H9 (cell line): ENCODE measurements at regions not wholly inside any gene's neighbourhood (a gene's known extent, or its start where the extent isn't known, plus 50 kb on each side); places are given as distances from the start of the nearest gene placed in this dataset.

Experiments
- DNase-seq: peaks from one replicate; pipeline ENCODE4 v3.0.0-alpha.2; 2017
- H2AFZ ChIP-seq: one replicate; pipeline ENCODE4 v1.6.1; 2013; ENCODE audit warnings: mild to moderate bottlenecking, low read length, control low read depth, moderate library complexity
- H2AK5ac ChIP-seq: 2 replicates; pipeline ENCODE4 v1.6.1; 2013; ENCODE audit warnings: low read length, control low read depth, mixed read lengths; ENCODE audit not compliant: insufficient read length
- H2BK120ac ChIP-seq: one replicate; pipeline ENCODE4 v1.6.1; 2013; ENCODE audit warnings: low read depth, mild to moderate bottlenecking, low read length, control low read depth, inconsistent platforms; ENCODE audit not compliant: poor library complexity, severe bottlenecking
- H2BK12ac ChIP-seq: 2 replicates; pipeline ENCODE4 v1.6.1; 2013; ENCODE audit warnings: low read length, control low read depth, mixed read lengths, low read depth; ENCODE audit not compliant: insufficient read length
- H2BK15ac ChIP-seq: 2 replicates; pipeline ENCODE4 v1.6.1; 2013; ENCODE audit warnings: low read depth, low read length, control low read depth
- H2BK20ac ChIP-seq: one replicate; pipeline ENCODE4 v1.6.1; 2013; ENCODE audit warnings: low read depth, mild to moderate bottlenecking, low read length, control low read depth, inconsistent platforms; ENCODE audit not compliant: poor library complexity, severe bottlenecking
- H2BK5ac ChIP-seq: 2 replicates; pipeline ENCODE4 v1.6.1; 2013; ENCODE audit warnings: low read length, control low read depth, mixed read lengths; ENCODE audit not compliant: insufficient read length
- H3K14ac ChIP-seq: 2 replicates; pipeline ENCODE4 v1.6.1; 2013; ENCODE audit warnings: low read length, control low read depth; ENCODE audit not compliant: insufficient read depth
- H3K18ac ChIP-seq: 2 replicates; pipeline ENCODE4 v1.6.1; 2013; ENCODE audit warnings: low read depth, mild to moderate bottlenecking, mixed read lengths, low read length, control low read depth; ENCODE audit not compliant: insufficient read length
- H3K23ac ChIP-seq: 2 replicates; pipeline ENCODE4 v1.6.1; 2013; ENCODE audit warnings: low read length, control low read depth, mixed read lengths, low read depth; ENCODE audit not compliant: insufficient read length
- H3K23me2 ChIP-seq: 2 replicates; pipeline ENCODE4 v1.6.1; 2013; ENCODE audit warnings: low read depth, mild to moderate bottlenecking, mixed read lengths, low read length, control low read depth; ENCODE audit not compliant: insufficient read length, poor library complexity, severe bottlenecking
- H3K27ac ChIP-seq: 2 replicates; pipeline ENCODE4 v1.5.1; 2013; ENCODE audit warnings: low read length, control low read depth, mixed read lengths, low read depth; ENCODE audit not compliant: insufficient read length
- H3K27me3 ChIP-seq: 2 replicates; pipeline ENCODE4 v1.6.1; 2013; ENCODE audit warnings: low read length, control low read depth, inconsistent platforms; ENCODE audit not compliant: insufficient read depth
- H3K4ac ChIP-seq: 2 replicates; pipeline ENCODE4 v1.6.1; 2013; ENCODE audit warnings: low read depth, mild to moderate bottlenecking, control low read depth, inconsistent platforms, low read length, moderate library complexity
- H3K4me1 ChIP-seq: 2 replicates; pipeline ENCODE4 v1.6.1; 2013; ENCODE audit warnings: low read length, control low read depth, inconsistent platforms; ENCODE audit not compliant: insufficient read depth
- H3K4me2 ChIP-seq: 2 replicates; pipeline ENCODE4 v1.6.1; 2013; ENCODE audit warnings: low read length, control low read depth, mixed read lengths; ENCODE audit not compliant: insufficient read length, insufficient read depth
- H3K56ac ChIP-seq: 2 replicates; pipeline ENCODE4 v1.6.1; 2013; ENCODE audit warnings: low read depth, mild to moderate bottlenecking, mixed read lengths, low read length, control low read depth; ENCODE audit not compliant: insufficient read length
- H3K79me1 ChIP-seq: 2 replicates; pipeline ENCODE4 v1.6.1; 2013; ENCODE audit warnings: low read depth, mild to moderate bottlenecking, moderate library complexity, low read length, control low read depth, inconsistent platforms; ENCODE audit not compliant: insufficient read depth, poor library complexity, severe bottlenecking
- H3K79me2 ChIP-seq: 2 replicates; pipeline ENCODE4 v1.6.1; 2013; ENCODE audit warnings: low read length, control low read depth, inconsistent platforms; ENCODE audit not compliant: insufficient read depth
- H3K9ac ChIP-seq: 2 replicates; pipeline ENCODE4 v1.6.1; 2013; ENCODE audit warnings: low read length, control low read depth, mixed read lengths; ENCODE audit not compliant: insufficient read length; ENCODE audit errors: extremely low read depth
- H3K9me3 ChIP-seq: one replicate; pipeline ENCODE4 v1.6.1; 2013; ENCODE audit warnings: low read depth, low read length, inconsistent platforms; ENCODE audit not compliant: control insufficient read depth
- H3T11ph ChIP-seq: one replicate; pipeline ENCODE4 v1.6.1; 2013; ENCODE audit warnings: mild to moderate bottlenecking, low read length, control low read depth, inconsistent platforms
- H4K20me1 ChIP-seq: one replicate; pipeline ENCODE4 v1.6.1; 2013; ENCODE audit not compliant: control insufficient read depth, insufficient read length, insufficient read depth
- H4K5ac ChIP-seq: 2 replicates; pipeline ENCODE4 v1.6.1; 2013; ENCODE audit warnings: low read depth, mild to moderate bottlenecking, mixed read lengths, low read length, control low read depth; ENCODE audit not compliant: insufficient read length
- H4K8ac ChIP-seq: replicated peaks from 2 replicates; pipeline ENCODE4 v1.6.1; 2013; ENCODE audit warnings: low read length, control low read depth, mixed read lengths, low read depth; ENCODE audit not compliant: insufficient read length
- H4K91ac ChIP-seq: 2 replicates; pipeline ENCODE4 v1.6.1; 2013; ENCODE audit warnings: low read depth, mild to moderate bottlenecking, moderate library complexity, mixed read lengths, low read length, control low read depth; ENCODE audit not compliant: insufficient read length
- H3K27ac Mint-ChIP-seq, 3 experiments: 2 replicates in 2 of 3; 3 replicates in 1 of 3; pipeline ENCODE4 v1.8.0; 2020 to 2021; ENCODE audit warnings: mixed read lengths in 3 of 3, mild to moderate bottlenecking in 1 of 3, moderate library complexity in 1 of 3
- H3K27me3 Mint-ChIP-seq: 2 replicates; pipeline ENCODE4 v1.8.0; 2021; ENCODE audit warnings: low read depth, mild to moderate bottlenecking, moderate library complexity, mixed read lengths
- H3K36me3 Mint-ChIP-seq, 3 experiments: 2 replicates in 2 of 3; 3 replicates in 1 of 3; pipeline ENCODE4 v1.8.0; 2020 to 2021; ENCODE audit warnings: low read depth in 3 of 3, mixed read lengths in 3 of 3; ENCODE audit not compliant: insufficient read depth in 1 of 3
- H3K4me1 Mint-ChIP-seq, 2 experiments: 2 replicates each; pipeline ENCODE4 v1.8.0; 2020; ENCODE audit warnings: mixed read lengths in 2 of 2
- H3K4me3 Mint-ChIP-seq, 2 experiments: 2 replicates in 1 of 2; 3 replicates in 1 of 2; pipeline ENCODE4 v1.8.0; 2020 to 2021; ENCODE audit warnings: mild to moderate bottlenecking in 2 of 2, mixed read lengths in 2 of 2, moderate library complexity in 1 of 2
- H3K9me3 Mint-ChIP-seq, 2 experiments: 2 replicates in 1 of 2; 3 replicates in 1 of 2; pipeline ENCODE4 v1.8.0; 2020; ENCODE audit warnings: mild to moderate bottlenecking in 2 of 2, mixed read lengths in 2 of 2, moderate library complexity in 1 of 2
- WGBS: extraction: QIAGEN DNeasy Blood & Tissue Kit; methylation state at CpG from one replicate; pipeline ENCODE4 v1.1.7; 2013; ENCODE audit warnings: missing lambda C conversion rate, low lambda C conversion rate, mixed read lengths; ENCODE audit not compliant: insufficient read length; ENCODE audit errors: extremely low coverage; 5-methylcytosine and 5-hydroxymethylcytosine counted together
- TF ChIP-seq, protein P1 (sequence below): fragments of 200-600 bp; sonication (generic); conservative IDR thresholded peaks from 3 replicates; pipeline ENCODE4 v1.8.0; 2021; ENCODE audit warnings: antibody characterized with exemption, mild to moderate bottlenecking

DNA sequence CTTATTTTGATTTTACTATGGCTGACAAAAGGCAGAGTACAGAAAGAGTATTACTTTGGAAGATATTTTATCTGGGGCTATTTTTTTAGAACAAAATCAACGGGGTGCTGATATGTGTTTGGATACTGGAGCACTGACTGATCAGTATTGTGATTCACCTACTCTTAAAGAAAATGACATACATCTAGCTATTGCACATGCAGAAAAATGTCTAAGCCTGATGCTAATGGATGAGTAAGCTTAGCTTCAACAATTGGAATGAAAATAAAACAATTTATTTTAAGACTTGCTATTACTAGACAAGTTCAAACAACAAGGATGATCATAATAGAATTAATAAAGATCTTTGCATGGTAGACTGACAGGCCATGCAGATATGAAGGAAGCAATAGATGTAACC lies 262.0 kb downstream of the PPP1R2C start:
- Histone ChIP-seq H3K23ac (no peak overlapping the region), H3K18ac (no peak overlapping the region), H2BK20ac (no peak overlapping the region), H4K5ac (no peak overlapping the region), H4K20me1 (no peaks in the 10 kb centered on the region), H2AK5ac (no peak overlapping the region), H4K8ac (no peak overlapping the region), H3K23me2 (no peaks in the 10 kb centered on the region), H3K56ac (no peak overlapping the region), H2BK15ac (no peak overlapping the region), H2BK120ac (no peak overlapping the region), H3K27me3 (no peaks in the 10 kb centered on the region), H2BK12ac (no peak overlapping the region), H3K79me2 (no peaks in the 10 kb centered on the region), H3T11ph (no peak overlapping the region), H3K4me2 (no peak overlapping the region), H3K9me3 (no peaks in the 10 kb centered on the region), H3K9ac (no peak overlapping the region), H3K27ac (no peak overlapping the region), H3K79me1 (no peaks in the 10 kb centered on the region), H3K4ac (no peak overlapping the region), H2BK5ac (no peak overlapping the region), H2AFZ (no peak overlapping the region), H3K4me1 (no peaks in the 10 kb centered on the region), H4K91ac (no peak overlapping the region), H3K14ac (no peak overlapping the region)
- no CpG with 5 or more reads among the region's 1 CpG for WGBS
- Mint-ChIP-seq H3K9me3 (peaks cover 17 to 57% of the 10 kb centered on the region in 2 experiments; a peak in 4 of 5 replicates), H3K27me3 (no peaks in the 10 kb centered on the region), H3K36me3 (peaks cover 5 to 13% (median 6%) of the 10 kb centered on the region in 3 experiments; a peak in 6 of 7 replicates), H3K27ac (no peak overlapping the region), H3K4me1 (no peaks in the 10 kb centered on the region), H3K4me3 (no peak overlapping the region)
- DNase-seq: no peak
- TF ChIP-seq, protein P1, sequence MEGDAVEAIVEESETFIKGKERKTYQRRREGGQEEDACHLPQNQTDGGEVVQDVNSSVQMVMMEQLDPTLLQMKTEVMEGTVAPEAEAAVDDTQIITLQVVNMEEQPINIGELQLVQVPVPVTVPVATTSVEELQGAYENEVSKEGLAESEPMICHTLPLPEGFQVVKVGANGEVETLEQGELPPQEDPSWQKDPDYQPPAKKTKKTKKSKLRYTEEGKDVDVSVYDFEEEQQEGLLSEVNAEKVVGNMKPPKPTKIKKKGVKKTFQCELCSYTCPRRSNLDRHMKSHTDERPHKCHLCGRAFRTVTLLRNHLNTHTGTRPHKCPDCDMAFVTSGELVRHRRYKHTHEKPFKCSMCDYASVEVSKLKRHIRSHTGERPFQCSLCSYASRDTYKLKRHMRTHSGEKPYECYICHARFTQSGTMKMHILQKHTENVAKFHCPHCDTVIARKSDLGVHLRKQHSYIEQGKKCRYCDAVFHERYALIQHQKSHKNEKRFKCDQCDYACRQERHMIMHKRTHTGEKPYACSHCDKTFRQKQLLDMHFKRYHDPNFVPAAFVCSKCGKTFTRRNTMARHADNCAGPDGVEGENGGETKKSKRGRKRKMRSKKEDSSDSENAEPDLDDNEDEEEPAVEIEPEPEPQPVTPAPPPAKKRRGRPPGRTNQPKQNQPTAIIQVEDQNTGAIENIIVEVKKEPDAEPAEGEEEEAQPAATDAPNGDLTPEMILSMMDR: no peak
